ENCODE measurements at regions not wholly inside any gene's neighbourhood (a gene's known extent, or its start where the extent isn't known, plus 50 kb on each side); places are given as distances from the start of the nearest gene placed in this dataset.

GRCh38 chr11:82676483-82677094 lies 57.1 kb downstream of the FAM181B start:
- no peak overlapping the region for H3K27ac ChIP-seq (ENCODE audit: low read depth in 1 of 2, low read length in 2 of 2)
- H3K27me3 ChIP-seq (ENCODE audit: control insufficient read depth in 4 of 4, insufficient read depth in 4 of 4, low read length in 3 of 4), result peaks cover 0 to 5% (median 0%) of the 10 kb centered on the region in 4 donors
- DNase-seq (ENCODE audit: low spot score), result no peak
- H3K4me1 ChIP-seq (ENCODE audit: control insufficient read depth in 4 of 4, insufficient read depth in 4 of 4, low read length in 3 of 4), result no peaks in the 10 kb centered on the region
- 51% methylated on average over 3 of the region's 3 CpGs for WGBS
- no peaks in the 10 kb centered on the region for H3K9me3 ChIP-seq (ENCODE audit: control insufficient read depth in 4 of 4, low read length in 3 of 4)
- no peak overlapping the region for H3K4me3 ChIP-seq (ENCODE audit: low read depth in 1 of 3, low read length in 3 of 3)
- peak; percentile 41 for TF ChIP-seq CTCF (IDR thresholded peaks at IDR 0.05; ENCODE audit: low read depth, low read length, missing input control)
- no peak for TF ChIP-seq ATF3 (IDR thresholded peaks at IDR 0.05)
- no peaks in the 10 kb centered on the region for H3K36me3 ChIP-seq (ENCODE audit: control insufficient read depth in 4 of 4, insufficient read depth in 3 of 4, low read depth in 1 of 4, low read length in 3 of 4)
- H3K9ac ChIP-seq (ENCODE audit: low read depth in 1 of 2, low read length in 2 of 2), result no peak overlapping the region

GRCh38 chr11:82675838-82676237 lies 57.8 kb downstream of the FAM181B start:
- Histone ChIP-seq H3K9me3 (ENCODE audit: control insufficient read depth in 4 of 4, low read length in 3 of 4) (no peaks in the 10 kb centered on the region), H3K27me3 (ENCODE audit: control insufficient read depth in 4 of 4, insufficient read depth in 4 of 4, low read length in 3 of 4) (peaks cover 0 to 5% (median 0%) of the 10 kb centered on the region in 4 donors)
- WGBS, result 66% methylated on average over 5 of the region's 5 CpGs

More at GRCh38 chr11:82675838-82676237, 57.8 kb downstream of the FAM181B start:
- TF ChIP-seq NR2F2 (IDR thresholded peaks at IDR 0.05), result no peak
- no peak for TF ChIP-seq ZBTB33 (IDR thresholded peaks at IDR 0.05)
- TF ChIP-seq SP1 (IDR thresholded peaks at IDR 0.05), result no peak
- no peak for TF ChIP-seq GABPA (IDR thresholded peaks at IDR 0.05 in 1 of 2, conservative IDR thresholded peaks at IDR 0.05 in 1 of 2)
- no peak for TF ChIP-seq CTCF (IDR thresholded peaks at IDR 0.05; ENCODE audit: low read depth, low read length, missing input control)
- no peak for TF ChIP-seq FOXA1 (IDR thresholded peaks at IDR 0.05)
- no peak for TF ChIP-seq HNF4A (conservative IDR thresholded peaks at IDR 0.05)
- TF ChIP-seq JUND (IDR thresholded peaks at IDR 0.05), result no peak
- TF ChIP-seq TAF1 (conservative IDR thresholded peaks at IDR 0.05), result no peak
- TF ChIP-seq EGR1 (IDR thresholded peaks at IDR 0.05; ENCODE audit: low read depth in 2 of 2), result no peak
- no peaks in the 10 kb centered on the region for H3K36me3 ChIP-seq (ENCODE audit: control insufficient read depth in 4 of 4, insufficient read depth in 3 of 4, low read depth in 1 of 4, low read length in 3 of 4)
- no peaks in the 10 kb centered on the region for H3K4me1 ChIP-seq (ENCODE audit: control insufficient read depth in 4 of 4, insufficient read depth in 4 of 4, low read length in 3 of 4)
- no peak overlapping the region for H3K9ac ChIP-seq (ENCODE audit: low read depth in 1 of 2, low read length in 2 of 2)
- no peak for DNase-seq (ENCODE audit: low spot score)
- no peak overlapping the region for H3K4me3 ChIP-seq (ENCODE audit: low read depth in 1 of 3, low read length in 3 of 3)
- no peak overlapping the region for H3K27ac ChIP-seq (ENCODE audit: low read depth in 1 of 2, low read length in 2 of 2)

All from liver (tissue), 8 donors.